GM23338 (cell line): ENCODE measurements at regions not wholly inside any gene's neighbourhood (a gene's known extent, or its start where the extent isn't known, plus 50 kb on each side); places are given as distances from the start of the nearest gene placed in this dataset.

Source experiments
- CREB1 ChIP-seq: fragments of 250-450 bp; sonication (Bioruptor Pico); IDR thresholded peaks from 2 replicates; pipeline ENCODE4 v1.5.0; 2020; ENCODE audit warnings: low read depth, mild to moderate bottlenecking, moderate library complexity
- EZH2 ChIP-seq: fragments of 200-600 bp; sonication (generic); IDR thresholded peaks from one replicate; pipeline ENCODE4 v1.8.0; 2017; ENCODE audit warnings: antibody characterized with exemption, mild to moderate bottlenecking, low read depth; ENCODE audit not compliant: unreplicated experiment
- EZH2phosphoT487 ChIP-seq: fragments of 200-600 bp; sonication (generic); IDR thresholded peaks from one replicate; pipeline ENCODE4 v1.8.1; 2018; ENCODE audit warnings: antibody characterized with exemption; ENCODE audit not compliant: unreplicated experiment
- JUNB ChIP-seq: IDR thresholded peaks from one replicate; pipeline ENCODE4 v1.6.1; 2016; ENCODE audit warnings: antibody characterized with exemption; ENCODE audit not compliant: unreplicated experiment
- NANOG ChIP-seq: IDR thresholded peaks from 2 replicates; pipeline ENCODE4 v1.6.1; 2016; ENCODE audit warnings: antibody characterized with exemption, borderline replicate concordance
- POLR2AphosphoS5 ChIP-seq: IDR thresholded peaks from 2 replicates; pipeline ENCODE4 v1.6.1; 2016; ENCODE audit warnings: antibody characterized with exemption, low read depth
- STAT1 ChIP-seq: IDR thresholded peaks from one replicate; pipeline ENCODE4 v1.6.1; 2016; ENCODE audit warnings: antibody characterized with exemption; ENCODE audit not compliant: unreplicated experiment
- ZNF114 ChIP-seq: fragments of 250-450 bp; sonication (Bioruptor Pico); IDR thresholded peaks from 2 replicates; pipeline ENCODE4 v1.5.0; 2020; ENCODE audit warnings: mild to moderate bottlenecking, moderate library complexity
- ZNF331 ChIP-seq: fragments of 250-450 bp; sonication (Bioruptor Pico); IDR thresholded peaks from 2 replicates; pipeline ENCODE4 v1.5.0; 2020; ENCODE audit warnings: low read depth, mild to moderate bottlenecking, moderate library complexity
- TF ChIP-seq, protein P1 (sequence below), 2 experiments: fragments of 200-600 bp in 1 of 2; sonication (generic) in 1 of 2; conservative IDR thresholded peaks; 2 replicates each; pipeline versions ENCODE4 v1.5.1 to v1.6.1; 2016 to 2017; ENCODE audit warnings: antibody characterized with exemption in 2 of 2, low read depth in 2 of 2, mild to moderate bottlenecking in 2 of 2, moderate library complexity in 1 of 2
- TF ChIP-seq, protein P2 (sequence below): IDR thresholded peaks from one replicate; pipeline ENCODE4 v1.6.1; 2018; ENCODE audit warnings: antibody characterized with exemption; ENCODE audit not compliant: unreplicated experiment
- TF ChIP-seq, protein P3 (sequence below): fragments of 250-450 bp; sonication (Bioruptor Pico); IDR thresholded peaks from 2 replicates; pipeline ENCODE4 v1.5.0; 2020; ENCODE audit warnings: mild to moderate bottlenecking, moderate library complexity
- TF ChIP-seq, protein P4 (sequence below): IDR thresholded peaks from 2 replicates; pipeline ENCODE4 v1.6.1; 2016; ENCODE audit warnings: antibody characterized with exemption

DNA sequence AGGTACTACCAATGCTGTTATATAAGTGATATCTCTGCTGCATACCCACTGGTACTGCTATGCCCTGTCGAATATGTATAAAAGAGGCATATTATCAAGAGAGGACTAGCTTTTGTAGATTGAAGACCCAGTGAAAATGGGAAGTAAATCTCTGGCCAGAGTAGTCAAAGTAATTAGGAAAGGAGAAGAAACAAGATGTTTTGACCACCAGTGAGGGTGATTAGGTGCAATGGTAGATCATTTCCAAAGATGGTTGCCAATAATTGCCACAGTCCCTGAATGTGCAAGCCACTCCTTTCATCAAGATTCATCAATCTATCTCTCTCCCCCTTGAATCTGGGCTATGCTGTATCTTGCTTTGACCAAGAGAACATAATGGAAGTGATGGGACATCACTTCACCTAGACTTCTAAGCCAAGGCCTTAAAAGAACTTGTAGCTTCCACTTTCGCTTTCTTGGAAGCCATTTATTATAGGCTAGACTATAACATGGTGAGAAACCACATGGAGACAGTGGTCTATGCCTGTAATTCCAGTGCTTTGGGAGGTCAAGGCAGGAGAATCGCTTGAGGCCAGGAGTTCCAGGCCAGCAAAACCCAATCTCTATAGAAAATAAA is 52.6 kb upstream of the ST8SIA6 start:
- TF ChIP-seq, protein P1, sequence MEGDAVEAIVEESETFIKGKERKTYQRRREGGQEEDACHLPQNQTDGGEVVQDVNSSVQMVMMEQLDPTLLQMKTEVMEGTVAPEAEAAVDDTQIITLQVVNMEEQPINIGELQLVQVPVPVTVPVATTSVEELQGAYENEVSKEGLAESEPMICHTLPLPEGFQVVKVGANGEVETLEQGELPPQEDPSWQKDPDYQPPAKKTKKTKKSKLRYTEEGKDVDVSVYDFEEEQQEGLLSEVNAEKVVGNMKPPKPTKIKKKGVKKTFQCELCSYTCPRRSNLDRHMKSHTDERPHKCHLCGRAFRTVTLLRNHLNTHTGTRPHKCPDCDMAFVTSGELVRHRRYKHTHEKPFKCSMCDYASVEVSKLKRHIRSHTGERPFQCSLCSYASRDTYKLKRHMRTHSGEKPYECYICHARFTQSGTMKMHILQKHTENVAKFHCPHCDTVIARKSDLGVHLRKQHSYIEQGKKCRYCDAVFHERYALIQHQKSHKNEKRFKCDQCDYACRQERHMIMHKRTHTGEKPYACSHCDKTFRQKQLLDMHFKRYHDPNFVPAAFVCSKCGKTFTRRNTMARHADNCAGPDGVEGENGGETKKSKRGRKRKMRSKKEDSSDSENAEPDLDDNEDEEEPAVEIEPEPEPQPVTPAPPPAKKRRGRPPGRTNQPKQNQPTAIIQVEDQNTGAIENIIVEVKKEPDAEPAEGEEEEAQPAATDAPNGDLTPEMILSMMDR (conservative IDR thresholded peaks at IDR 0.05; ENCODE audit: low read depth in 2 of 2) = no peak
- no peak for TF ChIP-seq POLR2AphosphoS5
- TF ChIP-seq EZH2 = no peak
- TF ChIP-seq NANOG = no peak
- TF ChIP-seq, protein P2, sequence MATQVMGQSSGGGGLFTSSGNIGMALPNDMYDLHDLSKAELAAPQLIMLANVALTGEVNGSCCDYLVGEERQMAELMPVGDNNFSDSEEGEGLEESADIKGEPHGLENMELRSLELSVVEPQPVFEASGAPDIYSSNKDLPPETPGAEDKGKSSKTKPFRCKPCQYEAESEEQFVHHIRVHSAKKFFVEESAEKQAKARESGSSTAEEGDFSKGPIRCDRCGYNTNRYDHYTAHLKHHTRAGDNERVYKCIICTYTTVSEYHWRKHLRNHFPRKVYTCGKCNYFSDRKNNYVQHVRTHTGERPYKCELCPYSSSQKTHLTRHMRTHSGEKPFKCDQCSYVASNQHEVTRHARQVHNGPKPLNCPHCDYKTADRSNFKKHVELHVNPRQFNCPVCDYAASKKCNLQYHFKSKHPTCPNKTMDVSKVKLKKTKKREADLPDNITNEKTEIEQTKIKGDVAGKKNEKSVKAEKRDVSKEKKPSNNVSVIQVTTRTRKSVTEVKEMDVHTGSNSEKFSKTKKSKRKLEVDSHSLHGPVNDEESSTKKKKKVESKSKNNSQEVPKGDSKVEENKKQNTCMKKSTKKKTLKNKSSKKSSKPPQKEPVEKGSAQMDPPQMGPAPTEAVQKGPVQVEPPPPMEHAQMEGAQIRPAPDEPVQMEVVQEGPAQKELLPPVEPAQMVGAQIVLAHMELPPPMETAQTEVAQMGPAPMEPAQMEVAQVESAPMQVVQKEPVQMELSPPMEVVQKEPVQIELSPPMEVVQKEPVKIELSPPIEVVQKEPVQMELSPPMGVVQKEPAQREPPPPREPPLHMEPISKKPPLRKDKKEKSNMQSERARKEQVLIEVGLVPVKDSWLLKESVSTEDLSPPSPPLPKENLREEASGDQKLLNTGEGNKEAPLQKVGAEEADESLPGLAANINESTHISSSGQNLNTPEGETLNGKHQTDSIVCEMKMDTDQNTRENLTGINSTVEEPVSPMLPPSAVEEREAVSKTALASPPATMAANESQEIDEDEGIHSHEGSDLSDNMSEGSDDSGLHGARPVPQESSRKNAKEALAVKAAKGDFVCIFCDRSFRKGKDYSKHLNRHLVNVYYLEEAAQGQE = no peak
- TF ChIP-seq, protein P3, sequence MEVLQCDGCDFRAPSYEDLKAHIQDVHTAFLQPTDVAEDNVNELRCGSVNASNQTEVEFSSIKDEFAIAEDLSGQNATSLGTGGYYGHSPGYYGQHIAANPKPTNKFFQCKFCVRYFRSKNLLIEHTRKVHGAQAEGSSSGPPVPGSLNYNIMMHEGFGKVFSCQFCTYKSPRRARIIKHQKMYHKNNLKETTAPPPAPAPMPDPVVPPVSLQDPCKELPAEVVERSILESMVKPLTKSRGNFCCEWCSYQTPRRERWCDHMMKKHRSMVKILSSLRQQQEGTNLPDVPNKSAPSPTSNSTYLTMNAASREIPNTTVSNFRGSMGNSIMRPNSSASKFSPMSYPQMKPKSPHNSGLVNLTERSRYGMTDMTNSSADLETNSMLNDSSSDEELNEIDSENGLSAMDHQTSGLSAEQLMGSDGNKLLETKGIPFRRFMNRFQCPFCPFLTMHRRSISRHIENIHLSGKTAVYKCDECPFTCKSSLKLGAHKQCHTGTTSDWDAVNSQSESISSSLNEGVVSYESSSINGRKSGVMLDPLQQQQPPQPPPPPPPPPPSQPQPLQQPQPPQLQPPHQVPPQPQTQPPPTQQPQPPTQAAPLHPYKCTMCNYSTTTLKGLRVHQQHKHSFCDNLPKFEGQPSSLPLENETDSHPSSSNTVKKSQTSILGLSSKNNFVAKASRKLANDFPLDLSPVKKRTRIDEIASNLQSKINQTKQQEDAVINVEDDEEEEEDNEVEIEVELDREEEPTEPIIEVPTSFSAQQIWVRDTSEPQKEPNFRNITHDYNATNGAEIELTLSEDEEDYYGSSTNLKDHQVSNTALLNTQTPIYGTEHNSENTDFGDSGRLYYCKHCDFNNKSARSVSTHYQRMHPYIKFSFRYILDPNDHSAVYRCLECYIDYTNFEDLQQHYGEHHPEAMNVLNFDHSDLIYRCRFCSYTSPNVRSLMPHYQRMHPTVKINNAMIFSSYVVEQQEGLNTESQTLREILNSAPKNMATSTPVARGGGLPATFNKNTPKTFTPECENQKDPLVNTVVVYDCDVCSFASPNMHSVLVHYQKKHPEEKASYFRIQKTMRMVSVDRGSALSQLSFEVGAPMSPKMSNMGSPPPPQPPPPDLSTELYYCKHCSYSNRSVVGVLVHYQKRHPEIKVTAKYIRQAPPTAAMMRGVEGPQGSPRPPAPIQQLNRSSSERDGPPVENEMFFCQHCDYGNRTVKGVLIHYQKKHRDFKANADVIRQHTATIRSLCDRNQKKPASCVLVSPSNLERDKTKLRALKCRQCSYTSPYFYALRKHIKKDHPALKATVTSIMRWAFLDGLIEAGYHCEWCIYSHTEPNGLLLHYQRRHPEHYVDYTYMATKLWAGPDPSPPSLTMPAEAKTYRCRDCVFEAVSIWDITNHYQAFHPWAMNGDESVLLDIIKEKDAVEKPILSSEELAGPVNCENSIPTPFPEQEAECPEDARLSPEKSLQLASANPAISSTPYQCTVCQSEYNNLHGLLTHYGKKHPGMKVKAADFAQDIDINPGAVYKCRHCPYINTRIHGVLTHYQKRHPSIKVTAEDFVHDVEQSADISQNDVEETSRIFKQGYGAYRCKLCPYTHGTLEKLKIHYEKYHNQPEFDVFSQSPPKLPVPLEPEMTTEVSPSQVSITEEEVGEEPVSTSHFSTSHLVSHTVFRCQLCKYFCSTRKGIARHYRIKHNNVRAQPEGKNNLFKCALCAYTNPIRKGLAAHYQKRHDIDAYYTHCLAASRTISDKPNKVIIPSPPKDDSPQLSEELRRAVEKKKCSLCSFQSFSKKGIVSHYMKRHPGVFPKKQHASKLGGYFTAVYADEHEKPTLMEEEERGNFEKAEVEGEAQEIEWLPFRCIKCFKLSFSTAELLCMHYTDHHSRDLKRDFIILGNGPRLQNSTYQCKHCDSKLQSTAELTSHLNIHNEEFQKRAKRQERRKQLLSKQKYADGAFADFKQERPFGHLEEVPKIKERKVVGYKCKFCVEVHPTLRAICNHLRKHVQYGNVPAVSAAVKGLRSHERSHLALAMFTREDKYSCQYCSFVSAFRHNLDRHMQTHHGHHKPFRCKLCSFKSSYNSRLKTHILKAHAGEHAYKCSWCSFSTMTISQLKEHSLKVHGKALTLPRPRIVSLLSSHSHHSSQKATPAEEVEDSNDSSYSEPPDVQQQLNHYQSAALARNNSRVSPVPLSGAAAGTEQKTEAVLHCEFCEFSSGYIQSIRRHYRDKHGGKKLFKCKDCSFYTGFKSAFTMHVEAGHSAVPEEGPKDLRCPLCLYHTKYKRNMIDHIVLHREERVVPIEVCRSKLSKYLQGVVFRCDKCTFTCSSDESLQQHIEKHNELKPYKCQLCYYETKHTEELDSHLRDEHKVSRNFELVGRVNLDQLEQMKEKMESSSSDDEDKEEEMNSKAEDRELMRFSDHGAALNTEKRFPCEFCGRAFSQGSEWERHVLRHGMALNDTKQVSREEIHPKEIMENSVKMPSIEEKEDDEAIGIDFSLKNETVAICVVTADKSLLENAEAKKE = no peak
- TF ChIP-seq CREB1 = no peak
- TF ChIP-seq ZNF114 (CRISPR knock-in tag) = no peak
- TF ChIP-seq, protein P4, sequence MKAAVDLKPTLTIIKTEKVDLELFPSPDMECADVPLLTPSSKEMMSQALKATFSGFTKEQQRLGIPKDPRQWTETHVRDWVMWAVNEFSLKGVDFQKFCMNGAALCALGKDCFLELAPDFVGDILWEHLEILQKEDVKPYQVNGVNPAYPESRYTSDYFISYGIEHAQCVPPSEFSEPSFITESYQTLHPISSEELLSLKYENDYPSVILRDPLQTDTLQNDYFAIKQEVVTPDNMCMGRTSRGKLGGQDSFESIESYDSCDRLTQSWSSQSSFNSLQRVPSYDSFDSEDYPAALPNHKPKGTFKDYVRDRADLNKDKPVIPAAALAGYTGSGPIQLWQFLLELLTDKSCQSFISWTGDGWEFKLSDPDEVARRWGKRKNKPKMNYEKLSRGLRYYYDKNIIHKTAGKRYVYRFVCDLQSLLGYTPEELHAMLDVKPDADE = no peak
- no peak for TF ChIP-seq EZH2phosphoT487
- no peak for TF ChIP-seq JUNB
- no peak for TF ChIP-seq STAT1
- TF ChIP-seq ZNF331 = no peak
